ENCODE measurements at regions not wholly inside any gene's neighbourhood (a gene's known extent, or its start where the extent isn't known, plus 50 kb on each side); places are given as distances from the start of the nearest gene placed in this dataset.

GRCh38 chr10:129136951-129137350 is 330.1 kb upstream of the MGMT start:
- no peaks in the 10 kb centered on the region for H3K79me2 ChIP-seq (ENCODE audit: control insufficient read depth, insufficient read depth, low read length)
- no peak overlapping the region for H3K4me2 ChIP-seq (ENCODE audit: insufficient read depth, low read length)
- no peak overlapping the region for H3K4me3 ChIP-seq (replicated peaks in 1 of 3; ENCODE audit: insufficient read depth in 1 of 3, low read depth in 1 of 3, low read length in 3 of 3)
- BruUV-seq (replicated peaks): no TSS peak
- no peaks in the 10 kb centered on the region for H3K27me3 ChIP-seq (ENCODE audit: control insufficient read depth in 2 of 2, insufficient read depth in 2 of 2, low read length in 2 of 2)
- no peaks in the 10 kb centered on the region for H4K20me1 ChIP-seq (replicated peaks; ENCODE audit: control insufficient read depth, extremely low read depth, insufficient read depth, low read length)
- dilution Hi-C loops (cut with MboI; ENCODE audit: extremely low pct_ligation_motif_present, low sequenced_read_pairs) (no loop called here), intact Hi-C loops (cut with micrococcal nuclease) (no loop called here)
- FAIRE-seq (no peak), DNase-seq (ENCODE audit: low read depth, low spot score) (no peak)
- H3K9me1 ChIP-seq (replicated peaks; ENCODE audit: control insufficient read depth, extremely low read depth, insufficient read depth, low read length): no peaks in the 10 kb centered on the region
- no peak for TF ChIP-seq MYC (IDR thresholded peaks at IDR 0.05; ENCODE audit: low read depth, low read length)
- TF ChIP-seq POLR2A (IDR thresholded peaks at IDR 0.05; ENCODE audit: low read depth, low read length): no peak
- TF ChIP-seq FOS (IDR thresholded peaks at IDR 0.05; ENCODE audit: borderline replicate concordance, insufficient read depth, low read length): no peak
- TF ChIP-seq EZH2 (IDR thresholded peaks at IDR 0.05; ENCODE audit: borderline replicate concordance, low read depth, low read length, severe bottlenecking): no peak
- TF ChIP-seq CTCF (IDR thresholded peaks at IDR 0.05; ENCODE audit: extremely low read depth in 1 of 2, insufficient read depth in 1 of 2, low read depth in 1 of 2, low read length in 2 of 2): no peak
- no peak for TF ChIP-seq GATA2 (IDR thresholded peaks at IDR 0.05; ENCODE audit: insufficient read depth, insufficient read length, low read depth, low read length)
- TF ChIP-seq, protein P1, sequence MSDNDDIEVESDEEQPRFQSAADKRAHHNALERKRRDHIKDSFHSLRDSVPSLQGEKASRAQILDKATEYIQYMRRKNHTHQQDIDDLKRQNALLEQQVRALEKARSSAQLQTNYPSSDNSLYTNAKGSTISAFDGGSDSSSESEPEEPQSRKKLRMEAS (IDR thresholded peaks at IDR 0.05; ENCODE audit: insufficient read depth, insufficient read length): no peak
- no peak for TF ChIP-seq POLR2AphosphoS5 (IDR thresholded peaks at IDR 0.05; ENCODE audit: insufficient read depth, low read depth, low read length)
- TF ChIP-seq JUN (IDR thresholded peaks at IDR 0.05; ENCODE audit: borderline replicate concordance, insufficient read depth, insufficient read length, low read depth): no peak
- H2AFZ ChIP-seq (ENCODE audit: low read depth, low read length): no peak overlapping the region
- CTCF ChIA-PET: no interaction called here
- no peaks in the 10 kb centered on the region for H3K36me3 ChIP-seq (ENCODE audit: control insufficient read depth in 2 of 2, extremely low read depth in 1 of 2, insufficient read depth in 2 of 2, low read length in 2 of 2)
- no peak overlapping the region for H3K9ac ChIP-seq (replicated peaks; ENCODE audit: extremely low read depth, insufficient read depth, low read length)
- H3K4me1 ChIP-seq (ENCODE audit: control insufficient read depth, extremely low read depth, insufficient read depth, low read length): no peaks in the 10 kb centered on the region
- H3K9me3 ChIP-seq (replicated peaks; ENCODE audit: control insufficient read depth, insufficient read depth, low read length): no peaks in the 10 kb centered on the region
- H3K27ac ChIP-seq (ENCODE audit: insufficient read depth, low read depth, low read length): no peak overlapping the region
- POLR2A ChIA-PET: no interaction called here
